MV-4-11 (cell line): ENCODE measurements at regions not wholly inside any gene's neighbourhood (a gene's known extent, or its start where the extent isn't known, plus 50 kb on each side); places are given as distances from the start of the nearest gene placed in this dataset.
"Not testable (repeated sequence)": the region's sequence is repeated elsewhere in the genome, so short reads cannot be mapped to it uniquely, and the experiment has no call there.

ENCODE experiments used
- DNase-seq: peaks from one replicate; lab custom pipeline; 2025; lab: John Stamatoyannopoulos, UW

- no peak for DNase-seq
These were observed 65.8 kb downstream of the SPIN4 start for GRCh38 chrX:63285375-63285774.

GRCh38 chrX:63284659-63285058 lies 66.5 kb downstream of the SPIN4 start:
- no peak for DNase-seq

GRCh38 chrX:63283348-63283747 lies 67.8 kb downstream of the SPIN4 start:
- no peak for DNase-seq

GRCh38 chrX:63282828-63283227 lies 68.3 kb downstream of the SPIN4 start:
- DNase-seq: no peak

GRCh38 chrX:63282077-63282476 lies 69.1 kb downstream of the SPIN4 start:
- DNase-seq: no peak

GRCh38 chrX:63281465-63281864 lies 69.7 kb downstream of the SPIN4 start:
- DNase-seq: no peak

GRCh38 chrX:63277394-63277793 lies 73.7 kb downstream of the SPIN4 start:
- DNase-seq: not testable (repeated sequence)

GRCh38 chrX:63275127-63275526 lies 76.0 kb downstream of the SPIN4 start:
- DNase-seq: no peak

GRCh38 chrX:63270873-63271272 lies 80.3 kb downstream of the SPIN4 start:
- DNase-seq: no peak

- DNase-seq: no peak
These were observed 93.0 kb downstream of the SPIN4 start for GRCh38 chrX:63258144-63258543.

- no peak for DNase-seq
These were observed 100.8 kb downstream of the SPIN4 start for GRCh38 chrX:63250253-63250868.

GRCh38 chrX:63242689-63243088 lies 108.4 kb downstream of the SPIN4 start:
- DNase-seq: not testable (repeated sequence)

GRCh38 chrX:63235963-63236362 lies 115.2 kb downstream of the SPIN4 start:
- DNase-seq: not testable (repeated sequence)

- DNase-seq: not testable (repeated sequence)
These were observed 118.1 kb downstream of the SPIN4 start for GRCh38 chrX:63233013-63233412.

- DNase-seq: not testable (repeated sequence)
These were observed 132.9 kb downstream of the SPIN4 start for GRCh38 chrX:63218202-63218601.

- not testable (repeated sequence) for DNase-seq
These were observed 133.6 kb downstream of the SPIN4 start for GRCh38 chrX:63217549-63217948.

GRCh38 chrX:63209645-63210044 lies 141.5 kb downstream of the SPIN4 start:
- not testable (repeated sequence) for DNase-seq

- DNase-seq: not testable (repeated sequence)
These were observed 142.0 kb downstream of the SPIN4 start for GRCh38 chrX:63209128-63209527.

GRCh38 chrX:63204266-63205074 lies 146.7 kb downstream of the SPIN4 start:
- not testable (repeated sequence) for DNase-seq

GRCh38 chrX:63201987-63202386 lies 149.1 kb downstream of the SPIN4 start:
- DNase-seq: not testable (repeated sequence)

GRCh38 chrX:63198693-63199092 lies 152.4 kb downstream of the SPIN4 start:
- DNase-seq: not testable (repeated sequence)

GRCh38 chrX:63192366-63193041 lies 158.6 kb downstream of the SPIN4 start:
- DNase-seq: not testable (repeated sequence)

GRCh38 chrX:63186137-63186536 lies 165.0 kb downstream of the SPIN4 start:
- no peak for DNase-seq
